ENCODE measurements at regions not wholly inside any gene's neighbourhood (a gene's known extent, or its start where the extent isn't known, plus 50 kb on each side); places are given as distances from the start of the nearest gene placed in this dataset.

GRCh38 chr11:116182356-116182966 lies 590.3 kb downstream of the BUD13 start:
- TF ChIP-seq CTCF (IDR thresholded peaks at IDR 0.05): no peak
- no peaks in the 10 kb centered on the region for H3K4me1 Mint-ChIP-seq
- H3K4me3 ChIP-seq (replicated peaks in 1 of 3; ENCODE audit: low read depth in 2 of 3, low read length in 3 of 3): no peak overlapping the region
- H2AFZ ChIP-seq (ENCODE audit: insufficient read depth, low read depth, low read length, poor library complexity, severe bottlenecking): no peak overlapping the region
- H3K9me3 Mint-ChIP-seq: peaks cover 0 to 7% (median 0%) of the 10 kb centered on the region in 7 donors
- no peak overlapping the region for H3K4me2 ChIP-seq (replicated peaks; ENCODE audit: extremely low read depth, low read length, poor library complexity, severe bottlenecking)
- H3K27ac ChIP-seq (ENCODE audit: low read depth in 1 of 2, low read length in 2 of 2): no peak overlapping the region
- intact Hi-C loops (cut with micrococcal nuclease): no loop called here
- H3K79me2 ChIP-seq (ENCODE audit: insufficient read depth, low read length): no peaks in the 10 kb centered on the region
- H3K36me3 ChIP-seq (replicated peaks in 1 of 2; ENCODE audit: control insufficient read depth in 1 of 2, insufficient read depth in 2 of 2, low read length in 2 of 2): no peaks in the 10 kb centered on the region
- H4K20me1 ChIP-seq (ENCODE audit: insufficient read depth, low read length): no peaks in the 10 kb centered on the region
- H3K4me3 Mint-ChIP-seq: no peak overlapping the region
- no peaks in the 10 kb centered on the region for H3K27me3 ChIP-seq (ENCODE audit: control insufficient read depth in 2 of 2, insufficient read depth in 2 of 2, low read length in 2 of 2)
- no peaks in the 10 kb centered on the region for H3K4me1 ChIP-seq (ENCODE audit: control insufficient read depth in 1 of 2, insufficient read depth in 2 of 2, low read length in 2 of 2)
- no peak overlapping the region for H3K27ac Mint-ChIP-seq
- DNase-seq: no peak
- 85% methylated on average over 5 of the region's 7 CpGs for WGBS (ENCODE audit: insufficient coverage)
- peaks cover 2 to 6% (median 2%) of the 10 kb centered on the region in 3 donors for H3K27me3 Mint-ChIP-seq (ENCODE audit: low read depth in 3 of 3)
- no peak overlapping the region for H3K9ac ChIP-seq (ENCODE audit: insufficient read depth, low read length, poor library complexity, severe bottlenecking)
- no peaks in the 10 kb centered on the region for H3K9me3 ChIP-seq (replicated peaks in 1 of 2; ENCODE audit: control insufficient read depth in 1 of 2, insufficient read depth in 1 of 2, low read length in 2 of 2)
- H3K36me3 Mint-ChIP-seq: no peaks in the 10 kb centered on the region

- no peaks in the 10 kb centered on the region for H3K27me3 ChIP-seq (ENCODE audit: control insufficient read depth in 2 of 2, insufficient read depth in 2 of 2, low read length in 2 of 2)
- Mint-ChIP-seq H3K27me3 (ENCODE audit: low read depth in 3 of 3) (peaks cover 0 to 8% (median 2%) of the 10 kb centered on the region in 3 donors), H3K36me3 (no peaks in the 10 kb centered on the region), H3K27ac (no peak overlapping the region), H3K4me3 (no peak overlapping the region), H3K9me3 (peaks cover 0 to 8% (median 0%) of the 10 kb centered on the region in 7 donors), H3K4me1 (no peaks in the 10 kb centered on the region)
- H3K4me3 ChIP-seq (replicated peaks in 1 of 3; ENCODE audit: low read depth in 2 of 3, low read length in 3 of 3): no peak overlapping the region
- H3K4me1 ChIP-seq (ENCODE audit: control insufficient read depth in 1 of 2, insufficient read depth in 2 of 2, low read length in 2 of 2): no peaks in the 10 kb centered on the region
- no peaks in the 10 kb centered on the region for H3K36me3 ChIP-seq (replicated peaks in 1 of 2; ENCODE audit: control insufficient read depth in 1 of 2, insufficient read depth in 2 of 2, low read length in 2 of 2)
- no peak overlapping the region for H3K4me2 ChIP-seq (replicated peaks; ENCODE audit: extremely low read depth, low read length, poor library complexity, severe bottlenecking)
- H2AFZ ChIP-seq (ENCODE audit: insufficient read depth, low read depth, low read length, poor library complexity, severe bottlenecking): no peak overlapping the region
- no peaks in the 10 kb centered on the region for H4K20me1 ChIP-seq (ENCODE audit: insufficient read depth, low read length)
- no peak for TF ChIP-seq CTCF (IDR thresholded peaks at IDR 0.05)
- WGBS (ENCODE audit: insufficient coverage): 78% methylated on average over 3 of the region's 13 CpGs
- no peaks in the 10 kb centered on the region for H3K79me2 ChIP-seq (ENCODE audit: insufficient read depth, low read length)
- intact Hi-C loops (cut with micrococcal nuclease): no loop called here
- H3K9ac ChIP-seq (ENCODE audit: insufficient read depth, low read length, poor library complexity, severe bottlenecking): no peak overlapping the region
- no peaks in the 10 kb centered on the region for H3K9me3 ChIP-seq (replicated peaks in 1 of 2; ENCODE audit: control insufficient read depth in 1 of 2, insufficient read depth in 1 of 2, low read length in 2 of 2)
- H3K27ac ChIP-seq (ENCODE audit: low read depth in 1 of 2, low read length in 2 of 2): no peak overlapping the region
- no peak for DNase-seq
Observed at GRCh38 chr11:116180806-116181600, 591.8 kb downstream of the BUD13 start.

Data from CD14-positive monocyte (primary cell).